Osteocyte (in vitro differentiated cells): ENCODE measurements at regions not wholly inside any gene's neighbourhood (a gene's known extent, or its start where the extent isn't known, plus 50 kb on each side); places are given as distances from the start of the nearest gene placed in this dataset.

ENCODE experiments used
- DNase-seq: peaks from one replicate; pipeline ENCODE4 v3.0.0; 2021; ENCODE audit warnings: mixed read lengths; ENCODE audit not compliant: unreplicated experiment; ENCODE audit errors: extremely low spot score
- H3K27ac Mint-ChIP-seq: one replicate; pipeline ENCODE4 v1.8.0; 2021; ENCODE audit warnings: mild to moderate bottlenecking, mixed read lengths; ENCODE audit not compliant: unreplicated experiment
- H3K27me3 Mint-ChIP-seq: one replicate; pipeline ENCODE4 v1.8.0; 2021; ENCODE audit warnings: mixed read lengths; ENCODE audit not compliant: unreplicated experiment
- H3K36me3 Mint-ChIP-seq: one replicate; pipeline ENCODE4 v1.8.0; 2021; ENCODE audit warnings: mixed read lengths; ENCODE audit not compliant: unreplicated experiment
- H3K4me1 Mint-ChIP-seq: one replicate; pipeline ENCODE4 v1.8.0; 2021; ENCODE audit warnings: mixed read lengths; ENCODE audit not compliant: unreplicated experiment
- H3K4me3 Mint-ChIP-seq: one replicate; pipeline ENCODE4 v1.8.0; 2021; ENCODE audit warnings: mild to moderate bottlenecking, moderate library complexity, mixed read lengths; ENCODE audit not compliant: unreplicated experiment
- H3K9me3 Mint-ChIP-seq: one replicate; pipeline ENCODE4 v1.8.0; 2021; ENCODE audit warnings: mixed read lengths; ENCODE audit not compliant: unreplicated experiment
- CTCF ChIP-seq: fragments of 200-600 bp; sonication (generic); IDR thresholded peaks from 2 replicates; pipeline ENCODE4 v1.5.0; 2021; ENCODE audit warnings: antibody characterized with exemption, mild to moderate bottlenecking, moderate library complexity

GRCh38 chr20:40826699-40827098 is 137.7 kb upstream of the MAFB start:
- no peak for TF ChIP-seq CTCF
- Mint-ChIP-seq H3K9me3 (no peaks in the 10 kb centered on the region), H3K4me3 (no peak overlapping the region)

GRCh38 chr20:40835321-40835720 is 146.3 kb upstream of the MAFB start:
- H3K27ac Mint-ChIP-seq = no peak overlapping the region
- no peak overlapping the region for H3K4me3 Mint-ChIP-seq

More at GRCh38 chr20:40826699-40827098, 137.7 kb upstream of the MAFB start:
- H3K27ac Mint-ChIP-seq = no peak overlapping the region
- H3K27me3 Mint-ChIP-seq = peaks cover 12% of the 10 kb centered on the region
- no peaks in the 10 kb centered on the region for H3K36me3 Mint-ChIP-seq
- no peaks in the 10 kb centered on the region for H3K4me1 Mint-ChIP-seq
- no peak for DNase-seq

DNA sequence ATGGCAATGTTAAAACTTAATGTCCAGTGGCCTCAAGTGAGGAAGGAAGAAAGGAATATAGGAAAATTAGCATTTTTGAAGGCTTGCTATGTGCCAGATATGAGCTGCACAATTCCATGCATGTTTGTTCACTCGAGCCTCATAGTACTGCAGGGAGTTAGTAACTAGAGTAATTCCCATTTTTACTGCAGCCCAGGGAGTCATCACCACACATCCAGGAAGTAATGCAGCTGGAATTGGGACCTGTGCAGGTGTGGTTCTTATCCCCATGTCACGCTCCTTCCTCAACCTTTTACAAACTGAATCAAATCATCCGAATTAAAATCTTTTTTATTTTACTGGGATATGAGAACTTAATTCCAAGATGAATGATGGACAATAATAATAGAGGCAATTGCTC is 149.5 kb upstream of the MAFB start:
- Mint-ChIP-seq H3K4me3 (no peak overlapping the region), H3K27ac (no peak overlapping the region), H3K27me3 (peaks cover 5% of the 10 kb centered on the region), H3K4me1 (no peaks in the 10 kb centered on the region), H3K36me3 (no peaks in the 10 kb centered on the region), H3K9me3 (no peaks in the 10 kb centered on the region)
- no peak for TF ChIP-seq CTCF
- no peak for DNase-seq

More at GRCh38 chr20:40835321-40835720, 146.3 kb upstream of the MAFB start:
- TF ChIP-seq CTCF = no peak
- H3K4me1 Mint-ChIP-seq = no peaks in the 10 kb centered on the region
- H3K36me3 Mint-ChIP-seq = no peaks in the 10 kb centered on the region
- DNase-seq = no peak
- no peaks in the 10 kb centered on the region for H3K9me3 Mint-ChIP-seq
- peaks cover 4% of the 10 kb centered on the region for H3K27me3 Mint-ChIP-seq

- Mint-ChIP-seq H3K9me3 (peaks cover 8% of the 10 kb centered on the region), H3K36me3 (no peaks in the 10 kb centered on the region), H3K4me1 (no peaks in the 10 kb centered on the region), H3K27ac (no peak overlapping the region), H3K4me3 (no peak overlapping the region), H3K27me3 (peaks cover 13% of the 10 kb centered on the region)
- no peak for DNase-seq
- TF ChIP-seq CTCF = no peak
These were observed 154.2 kb upstream of the MAFB start for GRCh38 chr20:40843251-40843650.

GRCh38 chr20:40844332-40844731 is 155.3 kb upstream of the MAFB start:
- Mint-ChIP-seq H3K27me3 (peaks cover 13% of the 10 kb centered on the region), H3K9me3 (peaks cover 8% of the 10 kb centered on the region), H3K4me3 (no peak overlapping the region), H3K4me1 (no peaks in the 10 kb centered on the region), H3K36me3 (no peaks in the 10 kb centered on the region), H3K27ac (no peak overlapping the region)
- TF ChIP-seq CTCF = no peak
- DNase-seq = no peak
